Neural progenitor cell (in vitro differentiated cells): ENCODE measurements at regions not wholly inside any gene's neighbourhood (a gene's known extent, or its start where the extent isn't known, plus 50 kb on each side); places are given as distances from the start of the nearest gene placed in this dataset.

Experiments used
- DNase-seq: peaks from one replicate; pipeline ENCODE4 v3.0.0-alpha.2; 2016; ENCODE audit warnings: low spot score
- H2AFZ ChIP-seq: fragments of 200-600 bp; sonication (generic); replicated peaks from 2 replicates; pipeline ENCODE4 v1.6.1; 2016; ENCODE audit warnings: antibody characterized with exemption
- H3F3A ChIP-seq: fragments of 200-600 bp; sonication (generic); 2 replicates; pipeline ENCODE4 v1.6.1; 2016; ENCODE audit warnings: antibody characterized with exemption, low read depth
- H3K27ac ChIP-seq: fragments of 200-600 bp; sonication (generic); 2 replicates; pipeline ENCODE4 v1.5.1; 2016; ENCODE audit warnings: mild to moderate bottlenecking
- H3K27me3 ChIP-seq: fragments of 200-600 bp; sonication (generic); 2 replicates; pipeline ENCODE4 v1.6.1; 2016; ENCODE audit warnings: mild to moderate bottlenecking, moderate library complexity
- H3K36me3 ChIP-seq: fragments of 200-600 bp; sonication (generic); 2 replicates; pipeline ENCODE4 v1.5.1; 2016
- H3K4me1 ChIP-seq: fragments of 200-600 bp; sonication (generic); 2 replicates; pipeline ENCODE4 v1.6.1; 2016; ENCODE audit warnings: mixed run types
- H3K4me2 ChIP-seq: fragments of 200-600 bp; sonication (generic); 2 replicates; pipeline ENCODE4 v1.6.1; 2016
- H3K4me3 ChIP-seq: fragments of 200-600 bp; sonication (generic); 2 replicates; pipeline ENCODE4 v1.5.1; 2016
- H3K79me2 ChIP-seq: fragments of 200-600 bp; sonication (generic); 2 replicates; pipeline ENCODE4 v1.6.1; 2016; ENCODE audit warnings: low read depth
- H3K9ac ChIP-seq: fragments of 200-600 bp; sonication (generic); 2 replicates; pipeline ENCODE4 v1.6.1; 2016
- H3K9me3 ChIP-seq: fragments of 200-600 bp; sonication (generic); 2 replicates; pipeline ENCODE4 v1.5.1; 2016; ENCODE audit warnings: low read depth
- H4K20me1 ChIP-seq: fragments of 200-600 bp; sonication (generic); 2 replicates; pipeline ENCODE4 v1.6.1; 2016; ENCODE audit warnings: low read depth
- H3K27ac Mint-ChIP-seq: 3 replicates; pipeline ENCODE4 v1.8.0; 2021; ENCODE audit warnings: mixed read lengths
- H3K27me3 Mint-ChIP-seq: 2 replicates; pipeline ENCODE4 v1.8.0; 2022; ENCODE audit warnings: low read depth, mild to moderate bottlenecking, inconsistent platforms, moderate library complexity, mixed read lengths; ENCODE audit not compliant: insufficient read depth
- H3K36me3 Mint-ChIP-seq: 3 replicates; pipeline ENCODE4 v1.8.0; 2021; ENCODE audit warnings: mixed read lengths
- H3K4me1 Mint-ChIP-seq: 3 replicates; pipeline ENCODE4 v1.8.0; 2021; ENCODE audit warnings: mixed read lengths
- H3K4me3 Mint-ChIP-seq: 3 replicates; pipeline ENCODE4 v1.8.0; 2021; ENCODE audit warnings: mild to moderate bottlenecking, moderate library complexity, mixed read lengths
- H3K9me3 Mint-ChIP-seq: 3 replicates; pipeline ENCODE4 v1.8.0; 2020; ENCODE audit warnings: mixed read lengths
- EZH2 ChIP-seq: fragments of 200-600 bp; sonication (generic); IDR thresholded peaks from 2 replicates; pipeline ENCODE4 v1.6.1; 2017; ENCODE audit warnings: antibody characterized with exemption, mild to moderate bottlenecking, moderate library complexity
- EZH2phosphoT487 ChIP-seq: fragments of 200-600 bp; sonication (generic); IDR thresholded peaks from 2 replicates; pipeline ENCODE4 v1.6.1; 2017; ENCODE audit warnings: antibody characterized with exemption
- TF ChIP-seq, protein P1 (sequence below): fragments of 200-600 bp; sonication (generic); IDR thresholded peaks from 2 replicates; pipeline ENCODE4 v1.5.1; 2017; ENCODE audit warnings: antibody characterized with exemption, mild to moderate bottlenecking

- Mint-ChIP-seq H3K9me3 (no peaks in the 10 kb centered on the region), H3K4me3 (no peak overlapping the region), H3K27ac (no peak overlapping the region), H3K36me3 (no peaks in the 10 kb centered on the region), H3K27me3 (peaks cover 3% of the 10 kb centered on the region), H3K4me1 (no peaks in the 10 kb centered on the region)
- Histone ChIP-seq H3K9me3 (no peaks in the 10 kb centered on the region), H3K79me2 (no peaks in the 10 kb centered on the region), H2AFZ (no peak overlapping the region), H4K20me1 (no peaks in the 10 kb centered on the region), H3K4me1 (no peaks in the 10 kb centered on the region), H3K36me3 (no peaks in the 10 kb centered on the region), H3K4me2 (no peak overlapping the region), H3K4me3 (no peak overlapping the region), H3K27me3 (no peaks in the 10 kb centered on the region), H3K9ac (no peak overlapping the region), H3F3A (no peaks in the 10 kb centered on the region), H3K27ac (no peak overlapping the region)
- TF ChIP-seq, protein P1, sequence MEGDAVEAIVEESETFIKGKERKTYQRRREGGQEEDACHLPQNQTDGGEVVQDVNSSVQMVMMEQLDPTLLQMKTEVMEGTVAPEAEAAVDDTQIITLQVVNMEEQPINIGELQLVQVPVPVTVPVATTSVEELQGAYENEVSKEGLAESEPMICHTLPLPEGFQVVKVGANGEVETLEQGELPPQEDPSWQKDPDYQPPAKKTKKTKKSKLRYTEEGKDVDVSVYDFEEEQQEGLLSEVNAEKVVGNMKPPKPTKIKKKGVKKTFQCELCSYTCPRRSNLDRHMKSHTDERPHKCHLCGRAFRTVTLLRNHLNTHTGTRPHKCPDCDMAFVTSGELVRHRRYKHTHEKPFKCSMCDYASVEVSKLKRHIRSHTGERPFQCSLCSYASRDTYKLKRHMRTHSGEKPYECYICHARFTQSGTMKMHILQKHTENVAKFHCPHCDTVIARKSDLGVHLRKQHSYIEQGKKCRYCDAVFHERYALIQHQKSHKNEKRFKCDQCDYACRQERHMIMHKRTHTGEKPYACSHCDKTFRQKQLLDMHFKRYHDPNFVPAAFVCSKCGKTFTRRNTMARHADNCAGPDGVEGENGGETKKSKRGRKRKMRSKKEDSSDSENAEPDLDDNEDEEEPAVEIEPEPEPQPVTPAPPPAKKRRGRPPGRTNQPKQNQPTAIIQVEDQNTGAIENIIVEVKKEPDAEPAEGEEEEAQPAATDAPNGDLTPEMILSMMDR, result no peak
- TF ChIP-seq EZH2phosphoT487, result no peak
- no peak for TF ChIP-seq EZH2
- no peak for DNase-seq
Measured at GRCh38 chrX:109914114-109914849, 88.6 kb upstream of the TMEM164 start.

DNA sequence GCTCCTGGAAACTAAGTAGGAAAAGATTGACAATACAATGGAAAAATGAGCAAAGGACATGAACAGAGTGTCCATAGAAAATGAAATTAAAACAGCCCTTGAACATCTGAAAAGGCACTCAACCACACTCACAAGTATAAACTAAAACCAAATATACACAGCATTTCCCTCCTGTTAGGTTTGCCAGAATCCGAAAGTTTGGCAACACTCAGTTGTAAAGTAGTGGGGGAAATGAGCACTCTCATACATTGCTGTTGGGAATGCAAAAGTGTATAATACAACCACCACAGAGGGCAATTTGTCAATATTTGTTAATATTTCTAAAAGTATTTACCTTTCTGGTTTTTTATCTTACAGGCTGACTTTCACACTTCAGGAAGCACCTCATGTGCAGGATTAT is 84.2 kb upstream of the TMEM164 start:
- Histone ChIP-seq H3K27me3 (no peaks in the 10 kb centered on the region), H3K36me3 (no peaks in the 10 kb centered on the region), H3K4me1 (no peaks in the 10 kb centered on the region), H3K79me2 (no peaks in the 10 kb centered on the region), H3K4me2 (no peak overlapping the region), H2AFZ (no peak overlapping the region), H3K4me3 (no peak overlapping the region), H3F3A (no peaks in the 10 kb centered on the region), H4K20me1 (no peaks in the 10 kb centered on the region), H3K9ac (no peak overlapping the region), H3K9me3 (no peaks in the 10 kb centered on the region), H3K27ac (no peak overlapping the region)
- DNase-seq, result no peak
- Mint-ChIP-seq H3K4me3 (no peak overlapping the region), H3K9me3 (no peaks in the 10 kb centered on the region), H3K36me3 (no peaks in the 10 kb centered on the region), H3K4me1 (no peaks in the 10 kb centered on the region), H3K27me3 (no peaks in the 10 kb centered on the region), H3K27ac (no peak overlapping the region)
- TF ChIP-seq EZH2phosphoT487, result no peak

DNA sequence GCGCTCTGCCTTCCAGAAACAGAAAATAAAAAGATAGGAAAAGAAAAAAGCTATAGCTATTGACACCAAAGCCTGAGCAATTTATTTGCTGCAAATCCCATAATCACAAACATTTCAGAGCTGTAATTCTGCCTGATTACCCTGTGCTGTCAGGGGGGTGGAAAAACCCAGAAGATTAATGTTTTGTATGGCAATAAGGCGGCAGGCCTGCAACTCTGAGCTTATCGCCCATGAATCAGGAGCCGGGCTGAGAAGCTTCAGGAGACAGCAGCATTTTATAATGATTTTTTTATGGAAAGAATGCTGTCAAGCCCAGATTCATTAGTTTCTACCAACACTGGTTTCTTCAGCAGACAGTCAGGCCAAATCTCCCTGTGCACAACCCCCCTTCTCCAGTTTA is 82.6 kb upstream of the TMEM164 start:
- Histone ChIP-seq H3F3A (no peaks in the 10 kb centered on the region), H3K4me2 (no peak overlapping the region), H3K4me3 (no peak overlapping the region), H3K27ac (no peak overlapping the region), H3K27me3 (no peaks in the 10 kb centered on the region), H3K9ac (no peak overlapping the region), H3K79me2 (no peaks in the 10 kb centered on the region), H4K20me1 (no peaks in the 10 kb centered on the region), H3K4me1 (no peaks in the 10 kb centered on the region), H3K36me3 (no peaks in the 10 kb centered on the region), H3K9me3 (no peaks in the 10 kb centered on the region), H2AFZ (no peak overlapping the region)
- Mint-ChIP-seq H3K27me3 (no peaks in the 10 kb centered on the region), H3K4me3 (no peak overlapping the region), H3K4me1 (peaks cover 2% of the 10 kb centered on the region), H3K36me3 (no peaks in the 10 kb centered on the region), H3K9me3 (no peaks in the 10 kb centered on the region), H3K27ac (no peak overlapping the region)
- no peak for DNase-seq
- TF ChIP-seq, protein P1, result no peak
- TF ChIP-seq EZH2 (no peak), EZH2phosphoT487 (no peak)

DNA sequence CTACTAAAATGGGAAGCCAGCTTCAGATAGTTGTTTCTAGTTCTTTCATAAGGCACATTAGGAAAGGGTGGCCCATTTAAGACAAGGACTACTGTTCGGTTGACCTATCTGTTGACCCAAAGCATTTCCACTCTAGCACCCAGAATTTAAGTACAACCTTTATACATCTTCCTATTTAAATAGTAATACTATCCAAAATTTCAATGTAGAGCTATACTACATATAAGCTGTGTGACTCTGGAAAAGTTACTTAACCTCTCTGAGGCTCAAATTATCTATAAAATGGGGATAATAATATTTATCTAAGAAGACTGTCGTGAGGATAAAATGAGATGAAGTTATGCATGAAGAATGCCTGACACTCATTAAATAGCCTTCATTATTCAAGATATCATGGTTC is 82.0 kb upstream of the TMEM164 start:
- Mint-ChIP-seq H3K36me3 (no peaks in the 10 kb centered on the region), H3K27me3 (no peaks in the 10 kb centered on the region), H3K4me1 (peaks cover 4% of the 10 kb centered on the region), H3K9me3 (no peaks in the 10 kb centered on the region), H3K27ac (no peak overlapping the region), H3K4me3 (no peak overlapping the region)
- DNase-seq, result no peak
- Histone ChIP-seq H3K27me3 (no peaks in the 10 kb centered on the region), H3K36me3 (no peaks in the 10 kb centered on the region), H2AFZ (no peak overlapping the region), H3K9ac (no peak overlapping the region), H3K4me2 (no peak overlapping the region), H4K20me1 (no peaks in the 10 kb centered on the region), H3K79me2 (no peaks in the 10 kb centered on the region), H3K4me3 (no peak overlapping the region), H3K4me1 (no peaks in the 10 kb centered on the region), H3F3A (no peaks in the 10 kb centered on the region), H3K27ac (no peak overlapping the region), H3K9me3 (no peaks in the 10 kb centered on the region)
- no peak for TF ChIP-seq EZH2
- TF ChIP-seq, protein P1, result no peak
- no peak for TF ChIP-seq EZH2phosphoT487
